ENCODE measurements at regions not wholly inside any gene's neighbourhood (a gene's known extent, or its start where the extent isn't known, plus 50 kb on each side); places are given as distances from the start of the nearest gene placed in this dataset.

- TF ChIP-seq EZH2phosphoT487 (IDR thresholded peaks at IDR 0.05; ENCODE audit: borderline replicate concordance, low read length) = no peak
- no peak for TF ChIP-seq CTCF (IDR thresholded peaks at IDR 0.05; ENCODE audit: low read depth, low read length, poor library complexity, severe bottlenecking)
- no peak overlapping the region for H3K4me2 ChIP-seq (ENCODE audit: low read length)
- H3F3A ChIP-seq (ENCODE audit: control insufficient read depth, insufficient read depth) = no peaks in the 10 kb centered on the region
- no peaks in the 10 kb centered on the region for H3K9me3 ChIP-seq (ENCODE audit: control insufficient read depth, insufficient read depth, low read length)
- no peaks in the 10 kb centered on the region for H3K27me3 ChIP-seq (ENCODE audit: control insufficient read depth, low read length)
- no peaks in the 10 kb centered on the region for H3K9me2 ChIP-seq (replicated peaks; ENCODE audit: control insufficient read depth, low read length)
- no peaks in the 10 kb centered on the region for H3K79me2 ChIP-seq (ENCODE audit: control insufficient read depth, low read length)
- H3K4me3 ChIP-seq (ENCODE audit: low read length) = no peak overlapping the region
- no peaks in the 10 kb centered on the region for H4K20me1 ChIP-seq (ENCODE audit: control insufficient read depth, insufficient read depth, low read depth, low read length)
- no peaks in the 10 kb centered on the region for H3K36me3 ChIP-seq (ENCODE audit: control insufficient read depth, low read length)
- no peaks in the 10 kb centered on the region for H3K4me1 ChIP-seq (ENCODE audit: control insufficient read depth, low read length)
- H3K27ac ChIP-seq (ENCODE audit: low read depth, low read length) = no peak overlapping the region
Measured at GRCh38 chr6:133631421-133631820, 257.5 kb upstream of the TCF21 start.

- H3K79me2 ChIP-seq (ENCODE audit: control insufficient read depth, low read length) = no peaks in the 10 kb centered on the region
- no peaks in the 10 kb centered on the region for H3K4me1 ChIP-seq (ENCODE audit: control insufficient read depth, low read length)
- H3K27me3 ChIP-seq (ENCODE audit: control insufficient read depth, low read length) = no peaks in the 10 kb centered on the region
- no peaks in the 10 kb centered on the region for H3K36me3 ChIP-seq (ENCODE audit: control insufficient read depth, low read length)
- no peak overlapping the region for H3K4me2 ChIP-seq (ENCODE audit: low read length)
- no peaks in the 10 kb centered on the region for H3K9me3 ChIP-seq (ENCODE audit: control insufficient read depth, insufficient read depth, low read length)
- H4K20me1 ChIP-seq (ENCODE audit: control insufficient read depth, insufficient read depth, low read depth, low read length) = no peaks in the 10 kb centered on the region
- H3K9me2 ChIP-seq (replicated peaks; ENCODE audit: control insufficient read depth, low read length) = no peaks in the 10 kb centered on the region
- TF ChIP-seq CTCF (IDR thresholded peaks at IDR 0.05; ENCODE audit: low read depth, low read length, poor library complexity, severe bottlenecking) (no peak), EZH2phosphoT487 (IDR thresholded peaks at IDR 0.05; ENCODE audit: borderline replicate concordance, low read length) (no peak)
- no peaks in the 10 kb centered on the region for H3F3A ChIP-seq (ENCODE audit: control insufficient read depth, insufficient read depth)
- no peak overlapping the region for H3K27ac ChIP-seq (ENCODE audit: low read depth, low read length)
- H3K4me3 ChIP-seq (ENCODE audit: low read length) = no peak overlapping the region
Measured at GRCh38 chr6:133632206-133632605, 256.7 kb upstream of the TCF21 start.

- H3K79me2 ChIP-seq (ENCODE audit: control insufficient read depth, low read length) = no peaks in the 10 kb centered on the region
- TF ChIP-seq CTCF (IDR thresholded peaks at IDR 0.05; ENCODE audit: low read depth, low read length, poor library complexity, severe bottlenecking) = no peak
- no peak for TF ChIP-seq EZH2phosphoT487 (IDR thresholded peaks at IDR 0.05; ENCODE audit: borderline replicate concordance, low read length)
- H4K20me1 ChIP-seq (ENCODE audit: control insufficient read depth, insufficient read depth, low read depth, low read length) = no peaks in the 10 kb centered on the region
- H3K4me1 ChIP-seq (ENCODE audit: control insufficient read depth, low read length) = no peaks in the 10 kb centered on the region
- no peak overlapping the region for H3K27ac ChIP-seq (ENCODE audit: low read depth, low read length)
- no peaks in the 10 kb centered on the region for H3K36me3 ChIP-seq (ENCODE audit: control insufficient read depth, low read length)
- H3K4me2 ChIP-seq (ENCODE audit: low read length) = no peak overlapping the region
- H3K4me3 ChIP-seq (ENCODE audit: low read length) = no peak overlapping the region
- no peaks in the 10 kb centered on the region for H3F3A ChIP-seq (ENCODE audit: control insufficient read depth, insufficient read depth)
- no peaks in the 10 kb centered on the region for H3K9me2 ChIP-seq (replicated peaks; ENCODE audit: control insufficient read depth, low read length)
- no peaks in the 10 kb centered on the region for H3K27me3 ChIP-seq (ENCODE audit: control insufficient read depth, low read length)
- no peaks in the 10 kb centered on the region for H3K9me3 ChIP-seq (ENCODE audit: control insufficient read depth, insufficient read depth, low read length)
Measured at GRCh38 chr6:133632906-133633305, 256.0 kb upstream of the TCF21 start.

GRCh38 chr6:133634474-133634873, 254.4 kb upstream of the TCF21 start:
- Histone ChIP-seq H3K4me3 (ENCODE audit: low read length) (no peak overlapping the region), H3K36me3 (ENCODE audit: control insufficient read depth, low read length) (no peaks in the 10 kb centered on the region), H3K4me2 (ENCODE audit: low read length) (no peak overlapping the region), H3F3A (ENCODE audit: control insufficient read depth, insufficient read depth) (no peaks in the 10 kb centered on the region), H3K27me3 (ENCODE audit: control insufficient read depth, low read length) (no peaks in the 10 kb centered on the region), H3K27ac (ENCODE audit: low read depth, low read length) (no peak overlapping the region), H3K9me2 (replicated peaks; ENCODE audit: control insufficient read depth, low read length) (no peaks in the 10 kb centered on the region), H3K9me3 (ENCODE audit: control insufficient read depth, insufficient read depth, low read length) (no peaks in the 10 kb centered on the region), H3K4me1 (ENCODE audit: control insufficient read depth, low read length) (no peaks in the 10 kb centered on the region), H4K20me1 (ENCODE audit: control insufficient read depth, insufficient read depth, low read depth, low read length) (no peaks in the 10 kb centered on the region), H3K79me2 (ENCODE audit: control insufficient read depth, low read length) (no peaks in the 10 kb centered on the region)
- no peak for TF ChIP-seq EZH2phosphoT487 (IDR thresholded peaks at IDR 0.05; ENCODE audit: borderline replicate concordance, low read length)
- no peak for TF ChIP-seq CTCF (IDR thresholded peaks at IDR 0.05; ENCODE audit: low read depth, low read length, poor library complexity, severe bottlenecking)
